HG02840 (cell line): ENCODE measurements at regions not wholly inside any gene's neighbourhood (a gene's known extent, or its start where the extent isn't known, plus 50 kb on each side); places are given as distances from the start of the nearest gene placed in this dataset.

Experiments
- ATAC-seq: cut with Tn5 transposase; IDR thresholded peaks from one replicate; pipeline ENCODE4 v1.9.1; 2021; ENCODE audit warnings: mild to moderate bottlenecking, moderate library complexity, moderate number of reproducible peaks; ENCODE audit not compliant: unreplicated experiment, low FRiP score

DNA sequence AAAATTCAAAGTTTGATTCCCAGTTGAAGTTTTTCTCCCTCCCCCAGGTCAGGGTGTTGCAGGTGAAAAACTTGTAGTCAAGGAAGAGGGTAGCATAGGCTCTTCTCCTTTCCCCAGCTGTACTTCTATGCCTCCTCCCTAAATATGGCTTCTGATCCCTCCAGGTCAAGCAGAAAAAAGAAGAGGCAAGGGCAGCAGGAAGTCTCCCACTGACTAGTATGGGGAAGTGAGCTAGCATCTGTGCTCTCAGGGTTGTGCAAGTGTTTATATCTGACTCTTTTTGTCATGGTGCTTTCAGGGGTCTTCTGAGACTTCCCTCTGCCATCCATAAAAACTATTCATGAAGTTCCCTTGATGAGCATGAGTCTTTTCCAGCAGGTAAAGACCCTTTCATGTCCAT lies 76.0 kb downstream of the ATPSCKMT start:
- ATAC-seq: no peak

DNA sequence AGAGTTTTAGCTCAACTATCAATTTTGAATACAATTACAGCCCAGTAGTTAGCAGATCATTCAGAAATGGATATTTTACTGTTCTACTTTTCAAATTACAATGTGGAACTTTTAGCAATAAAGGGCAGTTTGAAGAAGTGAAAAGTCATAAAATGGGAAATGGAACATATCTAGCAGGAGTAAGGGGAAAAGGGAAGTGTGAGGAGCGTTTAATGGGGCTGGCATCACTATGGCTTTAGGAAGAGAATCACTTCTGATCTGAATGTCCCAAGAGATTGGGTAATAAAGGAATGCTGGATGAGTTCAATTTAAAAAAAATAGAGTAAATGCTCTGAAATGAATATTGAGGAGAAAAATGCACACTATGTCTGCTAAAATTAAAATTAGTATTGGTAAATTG lies 77.4 kb downstream of the ATPSCKMT start:
- no peak for ATAC-seq

DNA sequence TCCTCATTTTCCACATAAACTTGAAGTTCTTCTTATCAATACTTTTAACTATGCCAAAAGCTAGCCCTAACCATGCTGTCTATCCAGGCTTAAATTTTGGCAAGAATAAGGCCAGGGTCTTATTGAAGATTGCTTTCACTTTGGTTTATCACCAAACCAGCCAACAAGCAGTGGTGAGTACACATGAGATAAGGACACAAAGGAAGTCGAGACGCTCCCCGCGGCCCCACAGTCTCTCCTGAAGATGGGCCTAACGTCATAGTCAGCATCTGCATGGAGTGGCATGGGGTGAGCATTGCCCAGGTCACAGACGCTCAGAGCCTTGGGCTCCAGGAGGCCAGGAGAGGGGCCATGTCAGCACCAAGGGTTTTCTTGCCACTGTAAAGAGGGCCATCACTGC lies 80.3 kb downstream of the ATPSCKMT start:
- no peak for ATAC-seq

GRCh38 chr5:10168254-10168653 lies 81.4 kb downstream of the ATPSCKMT start:
- no peak for ATAC-seq

DNA sequence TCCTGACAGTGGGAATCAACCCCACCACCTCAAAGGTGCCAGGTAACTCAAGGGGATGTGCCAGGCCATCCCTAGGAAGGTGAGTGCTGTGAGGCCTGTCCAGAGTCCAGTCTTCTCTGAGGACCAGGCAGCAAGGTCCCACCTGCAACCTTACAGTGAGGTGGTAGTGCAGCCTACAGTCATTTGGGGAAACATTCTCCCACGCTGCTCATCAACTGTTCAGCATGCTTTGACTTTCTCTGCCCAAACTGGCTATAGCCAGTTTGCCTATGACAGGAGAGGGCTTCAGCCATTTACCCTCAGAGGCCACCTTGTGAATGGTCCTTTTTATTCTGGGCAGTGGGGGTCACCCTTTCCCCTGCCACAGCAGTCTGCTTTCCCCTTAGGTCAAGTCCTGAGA lies 81.9 kb downstream of the ATPSCKMT start:
- ATAC-seq: no peak

DNA sequence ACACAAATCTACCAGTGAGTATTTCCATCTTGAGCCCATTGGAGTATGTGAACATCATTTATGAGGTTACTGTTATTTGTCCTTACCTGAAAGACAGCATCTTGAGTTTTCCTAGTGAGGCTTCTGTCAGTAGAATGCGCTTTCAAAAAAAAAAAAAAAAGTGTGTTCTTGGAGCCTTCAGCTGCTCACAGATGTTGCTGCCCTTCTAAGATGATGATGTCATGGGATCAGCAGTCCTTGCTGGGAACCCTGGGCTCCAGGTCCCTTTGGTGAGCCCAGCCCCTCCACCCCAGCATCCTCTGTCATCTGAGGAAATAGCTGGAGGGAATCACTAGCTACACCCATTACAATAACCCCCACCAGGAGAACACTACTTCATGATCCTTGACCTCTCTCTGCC lies 83.3 kb downstream of the ATPSCKMT start:
- ATAC-seq: no peak

DNA sequence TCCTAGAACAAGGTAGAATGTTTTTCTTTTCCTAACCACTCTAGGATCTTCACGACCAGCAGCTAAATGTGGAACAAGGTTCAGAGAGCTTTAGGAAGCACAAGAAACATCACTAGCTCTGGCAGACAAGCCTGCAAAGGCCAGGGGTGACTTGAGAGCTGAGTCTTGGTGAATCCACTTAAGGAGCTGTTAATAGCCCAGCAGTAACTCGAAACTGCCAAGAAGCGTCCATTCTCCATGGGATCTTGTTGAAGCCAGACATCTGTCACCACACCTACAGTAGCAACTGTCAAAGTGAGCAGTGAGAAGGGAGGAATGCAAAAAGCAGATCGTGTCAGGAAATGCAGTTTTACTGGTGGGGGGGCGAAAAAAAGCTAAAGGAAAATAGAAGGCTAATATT lies 87.2 kb downstream of the ATPSCKMT start:
- ATAC-seq: no peak

DNA sequence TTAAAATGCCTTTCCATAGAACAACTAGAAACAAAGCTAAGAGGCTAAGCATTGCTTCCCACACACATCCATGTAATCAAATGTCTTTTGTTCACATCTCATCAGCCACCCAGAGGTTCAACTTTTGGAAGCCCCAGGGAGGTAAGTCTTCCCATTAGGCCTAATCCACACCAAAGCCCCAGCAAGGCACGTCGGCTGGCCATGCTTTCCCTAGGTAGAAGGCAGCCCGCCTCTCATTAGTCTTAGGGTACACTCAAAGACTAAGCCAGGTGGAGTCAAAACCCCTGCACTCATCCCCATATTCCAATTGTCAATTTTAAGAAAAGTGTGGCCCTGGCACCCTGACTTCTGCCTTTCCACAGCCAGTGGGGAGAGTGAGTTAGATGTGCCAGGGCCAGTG lies 87.9 kb downstream of the ATPSCKMT start:
- ATAC-seq: no peak

- no peak for ATAC-seq
These were observed 89.4 kb downstream of the ATPSCKMT start for GRCh38 chr5:10160241-10160640.

DNA sequence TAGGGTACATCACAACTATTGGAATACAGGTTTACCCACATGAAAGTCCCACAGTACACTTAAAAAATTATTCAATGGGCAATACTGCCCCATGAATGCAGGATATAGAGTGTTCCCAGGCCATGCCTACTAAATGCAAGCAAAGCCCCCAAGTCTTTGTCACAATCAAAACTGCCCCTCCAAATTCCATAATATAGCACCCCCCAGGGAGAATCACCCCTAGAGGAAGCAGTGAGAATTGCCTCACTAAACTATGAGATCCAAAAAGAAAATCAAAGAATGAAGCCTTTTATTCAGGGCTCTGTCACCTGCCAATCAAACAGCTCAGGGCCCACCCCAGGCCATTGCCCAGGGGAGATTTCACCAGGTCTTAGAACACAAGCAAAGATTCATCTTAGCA lies 90.8 kb downstream of the ATPSCKMT start:
- no peak for ATAC-seq

- ATAC-seq: no peak
These were observed 92.5 kb downstream of the ATPSCKMT start for GRCh38 chr5:10157085-10157669.

DNA sequence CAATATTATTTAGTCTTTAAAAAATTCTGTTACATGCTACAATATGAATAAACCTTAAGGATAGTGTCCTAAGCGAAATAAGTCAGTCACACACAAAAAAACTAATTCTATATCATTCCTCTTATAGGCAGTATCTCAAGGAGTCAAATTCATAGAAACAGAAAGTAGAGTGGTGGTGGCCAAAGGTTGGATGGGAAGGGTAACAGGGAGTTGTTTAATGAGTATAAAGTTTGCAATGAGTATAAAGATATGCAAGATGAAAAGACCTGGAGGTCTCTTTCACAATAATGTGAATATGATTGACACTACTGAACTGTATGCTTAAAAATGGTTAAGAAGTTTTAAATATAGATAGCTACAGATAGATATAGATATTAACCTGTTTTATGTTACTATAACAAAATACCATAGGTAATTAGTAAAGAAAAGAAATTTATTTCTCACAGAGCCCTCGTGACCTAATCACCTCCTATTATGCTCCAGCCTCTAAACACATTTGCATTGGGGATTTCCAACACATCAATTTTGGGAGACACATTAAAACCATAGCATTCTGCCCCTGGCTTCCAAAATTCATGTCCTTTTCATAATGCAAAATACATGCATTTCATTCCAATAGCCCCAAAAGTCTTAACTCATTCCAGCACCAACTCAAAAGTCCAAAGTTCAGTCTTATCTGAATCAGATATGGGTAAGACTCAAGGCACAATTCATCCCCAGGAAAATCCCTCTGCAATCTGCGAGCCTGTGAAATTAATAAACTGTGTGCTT lies 93.6 kb downstream of the ATPSCKMT start:
- ATAC-seq: no peak

DNA sequence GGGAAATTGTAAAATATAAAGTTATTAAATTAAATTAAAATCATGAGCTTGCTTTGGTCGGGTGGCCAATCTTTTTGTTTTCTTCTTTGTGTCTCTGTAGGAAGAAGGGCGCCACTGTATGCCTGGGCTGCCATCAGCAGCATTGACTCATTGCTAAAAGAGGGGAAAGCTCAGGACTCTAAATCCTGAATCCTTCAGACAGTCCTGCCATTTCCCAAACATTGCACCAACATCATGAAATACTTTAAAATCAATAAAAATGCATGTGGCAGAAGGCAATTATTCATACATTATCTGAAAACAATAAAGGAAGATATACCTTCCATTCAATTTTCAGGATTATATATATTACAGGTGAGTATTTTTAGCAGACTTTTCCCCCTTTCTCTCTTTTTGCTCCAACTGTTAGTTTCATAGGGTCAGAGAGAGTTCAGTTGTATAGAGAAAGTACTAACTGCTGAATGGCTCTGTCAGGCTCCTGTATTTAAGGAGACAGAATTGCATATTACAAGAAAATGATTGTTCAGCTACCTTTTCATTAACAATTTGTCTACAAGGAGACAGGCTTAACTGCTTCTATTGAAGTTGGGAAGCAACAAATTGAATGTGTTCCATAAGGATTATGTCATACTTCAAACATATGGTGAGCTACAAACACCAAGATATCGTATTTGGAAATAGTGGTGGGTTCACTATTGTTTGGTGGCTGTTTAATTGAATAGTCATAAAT lies 95.7 kb downstream of the ATPSCKMT start:
- ATAC-seq: no peak

- no peak for ATAC-seq
These were observed 96.3 kb downstream of the ATPSCKMT start for GRCh38 chr5:10153394-10153793.

- ATAC-seq: no peak
These were observed 98.0 kb downstream of the ATPSCKMT start for GRCh38 chr5:10151656-10152055.

DNA sequence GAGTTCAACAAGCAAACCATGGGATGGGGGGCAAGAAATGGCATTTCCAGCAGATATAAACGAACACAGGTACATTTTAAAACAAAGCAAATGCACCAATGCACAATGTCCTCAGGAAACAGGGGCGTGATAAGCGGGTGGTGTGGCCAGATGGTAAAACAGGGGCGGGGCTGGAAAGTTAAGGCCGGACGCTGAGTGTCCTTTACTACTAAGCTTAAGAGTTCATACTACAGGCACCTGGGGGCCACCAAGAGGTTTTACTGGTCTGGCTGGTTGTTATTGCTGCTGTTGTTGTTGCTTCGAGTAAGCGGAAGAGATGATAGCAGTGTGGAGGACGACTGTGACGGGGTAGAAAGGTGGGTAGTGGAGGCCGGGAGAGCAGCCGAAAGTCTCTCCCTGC lies 99.8 kb downstream of the ATPSCKMT start:
- ATAC-seq: no peak

DNA sequence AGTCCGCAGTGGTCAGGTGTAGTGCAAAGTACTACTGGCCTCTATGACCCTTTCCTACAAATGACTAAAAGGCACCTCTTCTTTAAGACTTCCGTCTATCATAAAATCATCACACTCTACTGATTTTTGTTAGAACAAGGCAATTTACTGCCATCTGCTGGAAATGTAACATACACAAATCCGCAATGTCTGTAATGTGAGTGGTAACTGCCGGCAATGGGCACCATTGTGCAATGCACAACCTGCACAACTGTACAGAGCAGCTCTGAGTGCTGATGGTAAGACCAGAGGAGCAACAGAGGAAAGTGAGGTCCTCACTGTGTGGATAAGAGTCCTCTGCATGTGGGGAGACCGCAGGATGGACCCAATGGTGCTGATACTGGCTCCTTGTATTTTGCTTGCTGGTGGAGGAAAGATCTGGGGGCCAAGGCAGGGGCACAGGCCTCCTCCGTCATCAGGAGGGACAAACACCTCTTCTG lies 103.7 kb downstream of the ATPSCKMT start:
- ATAC-seq: no peak

GRCh38 chr5:10144040-10144439 lies 105.6 kb downstream of the ATPSCKMT start:
- no peak for ATAC-seq

GRCh38 chr5:10140195-10140973 lies 109.3 kb downstream of the ATPSCKMT start:
- ATAC-seq: no peak

GRCh38 chr5:10138395-10139057 lies 111.2 kb downstream of the ATPSCKMT start:
- ATAC-seq: no peak
